Activated CD8-positive, alpha-beta memory T cell treated with anti-CD3 and anti-CD28 coated beads for 36 hours (primary cell): ENCODE measurements at regions not wholly inside any gene's neighbourhood (a gene's known extent, or its start where the extent isn't known, plus 50 kb on each side); places are given as distances from the start of the nearest gene placed in this dataset.

ENCODE experiments used
- CTCF ChIA-PET: fragments of 350-600 bp; sonication (Branson Sonifier 250); formaldehyde crosslinking; loops from one replicate; lab custom pipeline; 2021; ENCODE audit warnings: antibody characterized with exemption; lab: Charles Lee
- POLR2A ChIA-PET: fragments of 350-600 bp; sonication (Branson Sonifier 250); formaldehyde crosslinking; loops from one replicate; lab custom pipeline; 2021; ENCODE audit warnings: antibody characterized with exemption; lab: Charles Lee

DNA sequence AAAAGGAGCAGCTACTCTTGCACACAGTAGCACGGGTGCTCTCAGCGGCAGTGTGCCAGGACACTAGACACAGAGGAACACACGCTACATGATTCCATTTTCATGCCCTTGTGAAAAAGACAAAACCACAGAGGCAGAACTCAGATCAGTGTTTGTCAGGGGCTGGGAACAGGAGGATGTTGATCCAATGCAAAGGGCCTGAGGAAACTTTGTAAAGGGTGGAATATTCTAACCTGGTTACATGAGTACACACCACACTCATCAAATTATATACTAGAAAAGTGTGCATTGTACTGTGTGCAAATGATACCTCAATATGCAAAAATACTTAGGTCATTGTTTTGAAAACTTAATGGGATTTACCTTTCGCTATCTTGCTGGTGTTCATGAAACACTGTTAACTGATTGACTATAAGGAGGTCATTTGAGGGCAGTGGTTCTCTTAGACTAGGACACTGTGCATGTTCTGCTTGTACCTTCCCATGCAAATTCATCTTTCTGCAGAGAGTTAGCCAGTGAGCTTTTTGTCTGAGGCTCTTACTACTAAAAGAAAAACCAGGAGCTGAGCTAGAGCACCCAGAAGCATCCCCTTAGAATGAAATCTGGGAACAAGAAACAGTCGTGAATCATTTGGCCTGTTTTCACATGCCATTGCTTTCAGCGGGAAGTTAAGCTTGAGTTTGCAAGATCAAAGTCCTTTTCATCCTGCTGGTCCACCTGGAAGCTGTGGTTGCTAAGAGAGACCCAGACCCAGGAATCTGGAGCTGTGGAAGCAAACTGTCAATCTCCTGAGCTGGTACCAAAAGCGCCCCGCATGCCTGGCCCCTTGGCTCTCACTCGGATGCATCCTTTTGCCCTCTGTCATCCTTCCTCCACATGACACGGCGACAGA, 204.8 kb downstream of the TTLL2 start:
- POLR2A ChIA-PET: no interaction called here
- CTCF ChIA-PET: no interaction called here

DNA sequence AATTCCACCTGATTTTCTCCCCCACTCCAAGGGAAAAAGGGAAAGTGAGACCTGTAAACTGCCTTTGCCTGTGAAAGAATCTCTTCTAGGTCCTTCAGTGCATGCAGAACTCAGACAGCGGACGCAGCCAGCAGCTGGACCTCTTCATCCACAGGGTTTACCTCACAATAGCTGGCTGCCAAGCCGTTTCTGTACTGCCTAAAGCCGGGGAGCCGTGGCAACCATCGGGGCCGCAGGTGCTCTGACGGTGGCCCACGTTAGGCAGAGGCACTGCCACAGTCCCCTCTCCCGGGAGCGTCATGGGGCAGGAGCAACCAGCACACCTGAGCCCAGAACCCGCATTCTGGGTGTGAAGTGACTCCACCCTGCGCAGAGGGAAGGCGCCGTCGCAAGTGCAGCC, 206.1 kb downstream of the TTLL2 start:
- ChIA-PET CTCF (no interaction called here), POLR2A (no interaction called here)

DNA sequence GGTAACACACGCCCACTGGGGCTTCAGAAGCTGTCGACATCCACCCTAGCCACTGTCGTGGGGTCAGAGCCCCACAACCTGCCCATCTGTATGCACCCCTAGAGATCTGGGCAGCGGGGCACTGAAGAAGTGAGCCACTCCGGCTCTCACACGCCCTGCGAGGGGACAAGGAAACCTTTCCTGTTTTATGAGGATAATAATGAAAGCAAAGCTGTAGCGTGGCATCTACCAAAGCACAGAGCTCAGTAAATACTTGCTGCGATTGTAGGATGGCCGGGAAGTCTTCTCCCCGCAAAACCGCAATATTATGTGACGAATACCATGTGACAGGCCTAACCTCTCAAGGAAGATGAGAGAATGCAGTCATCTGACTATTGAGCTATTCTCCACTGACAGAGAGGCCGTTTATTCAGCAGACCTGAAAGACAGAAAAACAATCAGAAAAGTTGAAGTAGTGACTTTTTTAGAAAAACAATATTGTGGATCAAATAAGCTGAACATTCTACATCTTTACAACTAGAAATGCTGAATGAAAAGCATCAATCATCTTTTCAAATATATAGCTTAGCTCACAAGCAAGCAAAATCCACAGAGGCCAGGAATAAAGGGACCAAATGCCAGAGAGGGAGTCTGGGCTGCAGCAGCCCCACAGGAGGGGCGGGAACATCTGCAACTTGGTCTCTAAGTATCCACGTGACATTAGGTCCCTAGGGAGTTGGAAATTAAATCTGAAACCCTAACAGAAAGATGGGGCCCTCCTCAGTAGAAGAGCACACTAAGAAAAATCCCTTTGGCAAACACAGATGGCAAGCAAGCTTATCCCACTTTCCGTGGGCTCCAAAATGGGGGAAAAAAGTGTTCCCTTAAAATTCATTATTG, 207.8 kb downstream of the TTLL2 start:
- ChIA-PET CTCF (interaction anchor here (1.1 kb wide), 1 partner anchor 13 kb away, joined by 3 read pairs; no protein-coding TSS in a partner anchor), POLR2A (no interaction called here)

DNA sequence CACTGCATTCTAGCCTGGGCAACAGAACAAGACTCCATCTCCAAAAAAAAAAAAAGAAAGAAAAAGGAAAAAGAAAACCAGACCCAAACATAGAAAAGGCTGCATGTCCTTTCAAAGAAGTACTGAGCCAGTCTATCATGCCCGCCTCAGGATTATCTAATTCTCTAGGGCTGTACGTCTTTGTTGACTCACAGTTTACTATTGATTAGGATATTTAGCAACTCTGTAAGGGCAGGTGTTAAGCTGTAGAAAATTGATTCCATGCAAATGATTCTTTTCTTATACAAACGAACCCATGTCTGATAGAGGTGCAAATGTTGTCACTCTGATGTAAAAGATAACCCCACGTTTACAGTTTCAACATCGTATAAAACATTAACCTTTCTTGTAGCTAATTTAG, 209.0 kb downstream of the TTLL2 start:
- POLR2A ChIA-PET: no interaction called here
- CTCF ChIA-PET: no interaction called here

DNA sequence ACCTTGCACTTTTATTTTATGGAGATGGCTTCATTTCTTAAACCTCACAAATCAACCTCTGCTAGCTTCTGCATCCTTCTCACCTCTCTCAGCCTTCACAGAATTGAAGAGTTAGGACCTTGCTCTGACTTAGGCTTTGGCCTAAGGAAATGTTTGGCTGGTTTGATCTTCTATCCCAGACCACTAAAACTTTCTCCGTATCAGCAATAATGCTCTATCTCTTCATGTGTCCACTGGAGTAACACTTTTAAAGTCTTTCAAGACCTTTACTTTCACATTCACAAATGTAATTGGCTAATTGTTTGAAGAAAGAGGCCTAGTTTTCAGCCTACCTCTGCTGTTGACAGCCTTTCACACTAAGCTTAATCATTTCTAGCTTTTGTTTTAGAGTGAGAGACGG, 212.9 kb downstream of the TTLL2 start:
- ChIA-PET POLR2A (no interaction called here), CTCF (no interaction called here)

DNA sequence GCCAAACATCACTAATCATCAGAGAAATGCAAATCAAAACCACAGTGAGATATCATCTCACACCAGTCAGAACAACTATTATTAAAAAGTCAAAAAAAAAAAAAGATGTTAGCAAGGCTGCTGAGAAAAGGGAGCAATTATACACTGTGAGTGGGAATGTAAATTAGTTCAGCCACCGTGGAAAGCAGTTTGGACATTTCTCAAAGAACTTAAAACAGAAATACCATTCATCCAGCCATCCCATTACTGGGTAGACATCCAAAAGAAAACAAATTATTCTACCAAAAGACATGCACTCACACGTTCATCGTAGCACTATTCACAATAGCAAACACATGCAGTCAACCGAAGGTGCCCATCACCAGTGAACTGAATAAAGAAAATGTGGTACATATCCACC, 213.9 kb downstream of the TTLL2 start:
- ChIA-PET POLR2A (no interaction called here), CTCF (no interaction called here)

DNA sequence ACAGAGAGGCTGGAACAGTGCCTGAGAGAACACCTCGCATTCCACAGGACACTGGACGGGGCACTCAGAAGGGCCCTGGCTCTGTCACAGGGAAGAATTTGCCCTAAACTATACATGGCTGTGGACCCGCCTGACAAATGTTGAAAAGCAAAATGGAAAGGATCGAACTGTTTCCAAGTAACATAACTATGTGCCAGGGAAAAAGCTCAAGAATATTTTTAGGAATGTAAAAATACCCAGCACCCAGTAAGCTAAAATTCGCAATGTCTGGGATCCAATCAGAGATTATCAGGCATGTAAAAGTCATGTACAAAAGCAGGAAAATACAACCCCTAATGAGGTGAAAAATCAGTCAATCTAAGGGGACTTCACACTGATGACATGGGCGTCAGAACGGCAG, 215.9 kb downstream of the TTLL2 start:
- ChIA-PET CTCF (no interaction called here), POLR2A (no interaction called here)

DNA sequence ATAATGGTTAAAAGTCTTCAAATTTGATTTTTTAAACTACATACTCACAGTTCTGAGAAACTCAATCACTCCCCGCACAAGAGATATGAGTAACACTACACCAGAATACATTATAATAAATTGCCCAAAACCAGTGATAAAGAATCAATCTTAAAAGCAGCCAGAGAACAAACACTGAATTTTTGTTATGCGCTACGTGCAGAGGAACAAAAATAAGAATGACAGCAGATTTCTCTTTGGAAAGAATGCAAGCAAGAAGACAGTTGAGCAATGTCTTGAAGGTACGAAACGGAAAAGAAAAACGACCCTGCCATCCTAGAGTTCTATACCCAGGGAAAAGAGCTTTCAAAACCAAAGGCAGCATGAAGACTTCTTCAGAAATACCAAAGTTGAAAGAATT, 216.7 kb downstream of the TTLL2 start:
- ChIA-PET CTCF (no interaction called here), POLR2A (no interaction called here)

DNA sequence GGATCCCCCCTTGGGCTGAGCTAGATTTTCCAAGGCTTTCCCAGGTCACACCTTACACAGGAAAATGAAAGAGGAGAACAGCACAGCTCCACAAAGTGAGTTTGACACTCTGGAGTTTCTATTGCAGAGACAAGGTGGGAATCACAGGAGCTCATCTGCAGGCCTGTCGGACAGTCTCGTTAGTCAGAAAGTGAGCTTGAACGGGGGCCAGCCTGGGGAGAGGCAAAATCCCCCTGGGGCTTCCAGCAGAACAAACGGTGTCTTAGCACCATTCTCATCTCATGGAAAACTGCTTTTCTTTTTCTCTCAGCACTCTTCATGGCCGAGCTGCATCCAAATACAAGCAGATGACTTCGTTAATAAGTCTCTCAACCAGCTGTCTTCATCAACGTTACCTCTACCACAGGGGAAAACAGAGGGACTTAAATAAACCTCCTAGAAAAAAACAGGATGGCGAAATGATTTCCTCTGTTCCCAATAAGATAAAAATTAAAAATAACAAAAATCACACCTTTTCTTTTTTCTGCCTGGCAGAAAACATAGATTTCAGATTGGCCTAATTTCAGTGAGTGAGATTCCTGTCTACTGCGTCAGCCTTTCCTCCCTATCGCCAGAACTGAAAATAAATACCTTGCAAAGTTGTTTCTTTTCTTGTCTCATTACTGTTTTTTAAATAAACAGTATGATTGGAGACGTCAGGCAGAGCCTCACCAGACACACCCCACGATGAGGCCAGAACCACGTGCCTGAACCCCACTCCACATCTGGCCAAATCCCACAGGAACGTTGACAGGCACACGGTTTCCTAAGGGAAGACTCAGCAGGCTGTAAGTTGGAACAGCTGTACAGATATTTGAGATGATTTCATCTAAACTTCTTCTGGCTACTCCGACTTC, 219.0 kb downstream of the TTLL2 start:
- POLR2A ChIA-PET: no interaction called here
- CTCF ChIA-PET: interaction anchor here (0.6 kb wide), 1 partner anchor 456 kb away, joined by 4 read pairs; no protein-coding TSS in a partner anchor

DNA sequence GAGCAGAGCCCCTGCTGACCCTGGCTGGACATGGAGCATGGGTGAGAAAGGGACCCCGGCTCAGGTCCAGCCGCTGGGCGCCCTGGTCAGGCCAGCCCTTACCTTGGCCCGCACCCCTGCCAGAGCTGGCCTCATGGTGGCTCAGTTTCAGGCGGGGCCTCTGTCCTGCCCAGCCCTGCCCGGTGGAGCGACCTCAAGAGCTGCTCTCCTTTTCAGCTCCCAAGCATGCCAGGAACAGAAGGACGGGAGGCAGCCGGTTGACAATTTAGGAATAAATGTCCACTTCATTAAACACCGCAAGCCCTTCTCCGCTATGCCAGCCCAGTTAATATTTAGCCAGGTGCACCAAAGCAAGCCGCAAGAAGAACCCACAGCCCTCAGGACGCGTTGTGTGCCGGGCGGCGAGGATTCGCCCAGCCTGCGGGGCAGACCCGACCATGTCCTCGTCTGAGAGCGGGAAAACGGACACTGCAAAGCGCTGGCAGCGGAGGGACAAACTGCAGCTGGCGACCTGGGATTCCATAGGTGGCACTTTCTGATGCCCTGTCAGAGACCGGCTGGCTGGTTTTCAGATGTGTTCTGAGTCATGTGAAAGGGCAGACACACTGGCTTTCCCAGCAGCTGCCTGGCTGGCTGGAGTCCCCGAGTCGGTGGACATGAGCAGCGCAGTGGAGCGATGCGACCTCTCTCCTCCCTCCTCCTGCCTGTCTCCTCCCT, 221.9 kb downstream of the TTLL2 start:
- POLR2A ChIA-PET: no interaction called here
- CTCF ChIA-PET: no interaction called here

DNA sequence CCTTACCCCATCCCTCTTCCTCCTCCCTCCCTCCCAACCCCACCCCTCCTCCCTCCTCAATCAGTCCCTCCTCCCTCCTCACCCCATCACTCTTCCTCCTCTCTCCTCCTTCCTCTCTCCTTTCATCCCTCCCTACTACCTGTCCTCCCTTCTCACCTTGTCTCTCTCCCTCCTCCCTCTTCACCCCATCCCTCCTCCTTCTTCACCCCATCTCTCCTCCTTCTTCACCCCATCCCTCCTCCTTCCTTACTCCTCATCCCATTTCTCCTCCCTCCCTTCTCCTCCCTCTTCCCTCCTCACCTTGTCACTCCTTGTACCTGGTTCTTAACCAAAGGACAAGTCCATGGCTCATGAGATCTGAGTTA, 222.4 kb downstream of the TTLL2 start:
- ChIA-PET POLR2A (no interaction called here), CTCF (no interaction called here)

DNA sequence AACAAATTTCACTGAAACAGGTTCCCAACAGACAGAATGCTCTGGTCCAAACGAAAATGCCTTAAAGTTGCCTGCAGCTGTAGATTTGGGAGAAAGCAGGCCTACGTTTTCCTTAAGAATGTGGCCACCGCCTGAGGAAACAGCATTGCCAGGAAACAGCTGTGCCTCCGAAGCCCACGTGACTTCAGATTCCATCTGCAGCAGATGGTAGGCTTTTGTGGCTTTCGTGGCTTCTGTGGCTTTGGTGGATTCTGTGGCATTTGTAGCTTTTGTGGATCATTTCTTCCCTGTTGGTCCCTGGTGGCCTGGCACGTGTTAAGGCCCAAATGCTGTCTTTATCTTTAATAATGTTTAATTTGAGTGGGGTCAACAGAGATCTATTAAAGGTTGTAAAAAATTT, 222.9 kb downstream of the TTLL2 start:
- POLR2A ChIA-PET: no interaction called here
- CTCF ChIA-PET: no interaction called here

DNA sequence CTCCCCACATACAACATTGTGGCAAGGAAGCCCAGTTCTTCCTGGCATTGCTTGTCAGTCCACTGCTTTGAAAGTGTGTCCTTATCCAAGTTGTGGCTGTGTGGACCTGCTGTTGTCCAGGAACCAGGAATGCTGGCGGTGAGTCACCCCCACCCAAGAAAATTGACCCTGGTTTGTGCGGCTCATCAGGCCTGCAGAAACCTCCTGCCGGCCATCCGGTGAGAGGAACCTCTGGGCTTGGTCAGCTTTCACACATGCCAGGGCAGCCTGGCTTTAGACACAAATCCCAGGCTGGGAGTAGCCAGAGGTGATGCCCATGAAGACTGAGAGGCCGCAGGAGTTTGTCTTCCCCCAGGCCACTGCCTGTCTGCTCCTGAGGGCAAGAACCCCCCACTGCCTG, 223.6 kb downstream of the TTLL2 start:
- ChIA-PET POLR2A (no interaction called here), CTCF (no interaction called here)

DNA sequence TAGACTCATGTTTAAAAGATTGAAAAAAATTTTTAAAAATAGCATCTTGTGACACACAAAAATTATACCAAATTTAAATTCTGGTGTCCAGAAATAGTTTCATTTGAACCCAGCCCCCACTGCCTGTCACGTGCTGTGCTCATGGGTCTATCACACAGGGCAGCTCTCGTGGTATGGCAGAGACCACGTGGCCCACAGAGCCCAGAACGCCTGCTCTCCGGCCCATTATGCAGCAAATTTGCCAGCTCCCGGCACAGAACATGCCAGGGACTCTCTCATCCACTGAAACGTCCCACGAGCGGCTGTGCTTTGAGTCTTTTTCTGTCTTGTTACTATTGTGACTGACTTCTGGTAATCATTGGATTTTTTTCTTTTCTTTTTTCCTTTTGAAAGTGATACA, 224.3 kb downstream of the TTLL2 start:
- ChIA-PET CTCF (no interaction called here), POLR2A (no interaction called here)

DNA sequence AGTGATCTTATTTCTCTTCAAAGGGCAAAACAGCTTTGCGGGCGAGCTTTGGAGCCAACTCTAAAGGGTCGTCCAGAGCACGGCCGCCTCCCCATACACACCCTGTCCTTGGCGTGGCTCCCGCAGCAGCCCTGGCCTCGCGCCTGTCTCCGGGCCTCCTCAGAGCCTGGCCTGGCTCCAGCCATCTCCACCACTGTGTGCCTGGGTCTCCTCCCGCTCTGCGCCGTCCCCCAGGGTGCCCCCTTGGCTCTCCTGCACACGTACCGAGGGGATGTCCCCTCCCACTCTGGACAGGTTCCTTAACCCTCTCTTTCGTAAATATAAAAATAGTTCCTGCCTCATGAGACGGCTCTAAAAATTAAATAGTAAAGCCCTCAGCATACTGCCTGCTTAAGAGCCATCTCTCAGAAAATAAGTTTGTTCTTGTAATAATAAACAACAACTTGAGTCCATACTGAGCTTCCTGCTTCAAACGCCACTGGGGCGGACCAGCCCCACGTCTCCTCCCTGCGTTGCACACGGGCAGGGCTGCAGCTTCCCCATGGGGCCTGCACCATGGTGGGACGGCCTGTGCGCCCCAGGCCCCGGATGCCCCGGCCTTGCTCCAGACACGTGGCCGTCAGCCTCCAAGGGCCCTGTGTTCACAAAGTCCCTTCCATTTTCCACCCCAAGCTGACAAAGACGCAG, 226.2 kb downstream of the TTLL2 start:
- ChIA-PET POLR2A (no interaction called here), CTCF (no interaction called here)

DNA sequence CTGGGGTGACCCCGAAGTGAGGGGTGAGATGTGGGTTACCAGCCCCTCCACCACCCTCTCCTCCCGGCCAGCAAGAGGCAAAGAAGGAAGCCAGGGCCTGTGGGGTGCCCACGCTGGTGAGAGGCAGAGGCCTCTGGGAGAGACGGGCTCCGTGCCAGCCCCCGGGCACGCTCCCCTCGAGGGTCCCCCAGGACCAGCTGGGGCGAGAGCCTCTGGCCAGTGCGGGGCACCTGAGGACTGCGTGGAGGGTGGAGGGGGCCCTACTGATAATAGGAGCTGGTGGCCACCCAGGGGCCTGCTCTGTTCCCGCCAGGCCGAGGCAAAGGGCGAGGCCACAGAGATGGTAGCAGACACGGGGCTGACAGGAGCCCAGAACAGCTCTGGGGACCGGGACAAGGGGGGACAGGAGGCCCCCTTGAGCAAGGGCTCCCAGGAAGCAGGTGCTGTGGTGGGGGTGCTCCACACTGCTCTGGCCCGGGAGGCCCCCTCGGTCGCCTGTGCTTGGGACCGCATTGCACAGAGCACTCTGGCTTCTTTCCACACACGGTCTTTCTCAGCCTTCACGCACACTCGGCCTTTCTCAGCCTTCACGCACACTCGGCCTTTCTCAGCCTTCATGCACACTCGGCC, 226.9 kb downstream of the TTLL2 start:
- ChIA-PET CTCF (no interaction called here), POLR2A (no interaction called here)

DNA sequence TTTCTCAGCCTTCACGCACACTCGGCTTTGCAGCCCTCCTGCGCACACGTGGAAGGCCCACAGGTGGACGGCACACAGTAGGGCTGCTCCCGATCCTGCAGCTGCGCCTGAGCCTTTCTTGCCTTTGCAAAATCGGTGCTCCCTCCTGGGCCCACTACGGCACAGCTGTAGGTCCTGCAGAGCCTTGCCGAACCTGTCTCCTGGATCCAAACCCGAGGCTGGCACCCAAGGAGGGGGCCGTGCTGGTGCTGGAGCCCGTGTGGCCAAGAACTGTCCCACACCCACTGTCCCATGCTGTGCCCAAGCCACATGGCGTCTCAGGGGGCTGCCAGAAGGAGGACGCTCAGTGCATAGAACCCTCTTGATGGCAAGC, 227.4 kb downstream of the TTLL2 start:
- ChIA-PET POLR2A (no interaction called here), CTCF (no interaction called here)
